NCI-H446 treated with DMSO at 0.1 percent for 48 hours (cell line): ENCODE measurements at regions not wholly inside any gene's neighbourhood (a gene's known extent, or its start where the extent isn't known, plus 50 kb on each side); places are given as distances from the start of the nearest gene placed in this dataset.
A peak's percentile ranks its signal among the peaks of the same experiment; 100 is the strongest.
"Not testable (repeated sequence)": the region's sequence is repeated elsewhere in the genome, so short reads cannot be mapped to it uniquely, and the experiment has no call there.

Experiments used
- DNase-seq: peaks from one replicate; lab custom pipeline; 2025; lab: John Stamatoyannopoulos, UW

- DNase-seq, result no peak
Observed at GRCh38 chr4:160347197-160347596, 1244.3 kb downstream of the RAPGEF2 start.

GRCh38 chr4:160350944-160351343, 1248.1 kb downstream of the RAPGEF2 start:
- DNase-seq, result no peak

DNA sequence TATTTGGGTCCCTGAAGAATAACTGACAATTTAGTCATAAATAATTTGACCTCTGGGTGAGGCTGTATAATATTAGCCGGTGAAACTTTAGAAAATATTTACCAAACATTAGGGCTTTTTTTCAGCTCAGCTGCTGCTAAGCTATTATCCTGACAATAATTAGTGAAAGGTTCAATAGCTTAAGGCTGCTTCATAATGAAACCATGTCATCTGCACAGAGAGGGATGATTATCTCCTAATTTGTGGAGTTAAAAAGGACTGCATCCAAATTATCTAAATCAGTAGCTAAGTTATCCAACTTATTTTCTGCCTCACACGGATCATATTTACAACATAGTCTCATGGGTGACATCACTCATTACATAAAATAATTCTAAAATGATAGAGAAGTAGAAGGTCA, 1249.8 kb downstream of the RAPGEF2 start:
- no peak for DNase-seq

DNA sequence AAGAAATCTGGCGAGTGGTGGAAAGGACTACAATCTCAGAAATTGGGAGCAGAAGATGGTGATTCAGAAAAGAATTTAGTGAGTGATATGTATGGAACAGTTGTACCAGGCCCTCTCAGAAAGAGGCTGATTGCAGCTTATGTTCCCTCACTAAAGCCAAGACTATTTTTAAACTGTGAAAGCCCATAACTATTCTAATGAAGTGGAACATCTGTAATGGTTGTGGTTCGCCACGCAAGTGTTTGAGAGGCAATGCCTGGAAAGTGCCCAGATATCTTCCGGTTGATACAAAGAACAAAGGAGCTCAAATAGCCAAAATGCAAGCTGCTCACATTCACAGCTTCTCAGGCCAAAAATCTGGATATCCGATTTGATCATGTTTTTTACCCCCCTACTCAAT, 1250.7 kb downstream of the RAPGEF2 start:
- peak; percentile 39 for DNase-seq

- no peak for DNase-seq
Observed at GRCh38 chr4:160362478-160362877, 1259.6 kb downstream of the RAPGEF2 start.

DNA sequence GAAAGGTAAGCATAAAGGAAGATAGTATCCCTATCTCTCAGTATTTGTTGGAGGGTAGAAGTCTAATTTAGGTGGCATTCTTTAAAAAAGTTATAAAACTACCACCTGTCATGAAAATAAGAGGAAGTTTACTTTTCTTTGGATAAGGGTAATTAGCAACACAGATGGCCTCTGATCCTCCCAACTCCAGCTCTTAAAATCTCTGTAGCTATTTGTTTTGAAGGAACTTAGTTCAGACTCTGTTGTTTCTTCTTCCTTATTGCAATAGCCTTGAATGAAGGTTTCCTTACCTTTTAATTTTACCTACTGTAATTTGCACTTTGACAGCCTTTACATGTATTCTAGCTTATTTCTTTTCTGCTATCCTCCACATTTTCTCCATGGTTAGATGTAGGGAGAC, 1261.3 kb downstream of the RAPGEF2 start:
- DNase-seq, result no peak

DNA sequence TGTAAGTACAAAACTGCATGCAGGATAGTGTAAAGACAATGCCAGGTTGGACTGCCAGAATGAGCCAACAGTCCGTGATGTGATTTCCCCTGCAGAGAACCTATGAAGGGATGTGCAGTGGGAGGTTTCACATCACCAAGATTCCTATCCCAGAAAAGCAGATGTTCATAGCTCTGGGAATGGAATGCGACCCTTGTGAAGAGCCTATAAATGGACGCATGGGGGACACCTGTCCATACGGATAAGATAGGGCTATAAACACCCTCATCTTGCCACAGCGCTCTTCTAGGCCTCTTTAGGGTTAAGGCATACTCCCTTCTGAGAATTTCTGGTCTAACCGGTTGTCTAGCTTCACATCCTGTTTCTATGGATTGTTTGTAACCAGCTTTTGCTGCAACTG, 1261.8 kb downstream of the RAPGEF2 start:
- not testable (repeated sequence) for DNase-seq

DNA sequence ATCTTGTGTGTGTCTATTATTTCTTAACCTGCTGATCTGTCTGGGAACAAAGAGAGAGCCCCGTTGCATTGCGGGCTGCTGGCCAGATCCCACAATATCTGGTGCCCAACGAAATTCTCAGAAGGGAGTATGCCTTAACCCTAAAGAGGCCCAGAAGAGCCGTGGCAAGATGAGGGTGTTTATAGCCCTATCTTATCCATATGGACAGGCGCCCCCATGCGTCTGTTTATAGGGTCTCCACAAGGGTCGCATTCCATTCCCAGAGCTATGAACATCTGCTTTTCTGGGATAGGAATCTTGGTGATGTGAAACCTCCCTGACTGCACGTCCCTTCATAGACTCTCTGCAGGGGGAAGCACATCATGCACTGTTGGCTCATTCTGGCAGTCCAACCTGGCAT, 1262.5 kb downstream of the RAPGEF2 start:
- not testable (repeated sequence) for DNase-seq

DNA sequence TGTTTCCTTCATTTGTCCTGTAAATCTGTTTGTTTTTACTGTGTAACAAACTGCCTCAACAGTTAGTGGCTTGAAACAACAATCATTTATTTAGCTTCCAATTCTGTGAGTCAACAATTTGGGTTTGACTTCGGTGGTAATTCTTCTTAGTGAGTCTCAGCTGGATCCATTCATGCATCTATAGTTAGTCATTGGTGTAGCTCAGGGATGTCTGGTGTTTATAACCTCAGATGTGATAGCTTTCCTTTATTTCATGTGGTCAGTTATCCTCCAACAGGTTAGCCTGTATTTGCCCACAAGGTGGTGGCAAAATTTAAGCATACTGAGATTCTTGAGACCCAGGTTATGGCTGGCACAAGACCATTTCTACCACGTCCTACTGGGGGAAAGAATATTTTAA, 1267.2 kb downstream of the RAPGEF2 start:
- no peak for DNase-seq

GRCh38 chr4:160371446-160371845, 1268.6 kb downstream of the RAPGEF2 start:
- no peak for DNase-seq

GRCh38 chr4:160372390-160372789, 1269.5 kb downstream of the RAPGEF2 start:
- DNase-seq, result no peak

DNA sequence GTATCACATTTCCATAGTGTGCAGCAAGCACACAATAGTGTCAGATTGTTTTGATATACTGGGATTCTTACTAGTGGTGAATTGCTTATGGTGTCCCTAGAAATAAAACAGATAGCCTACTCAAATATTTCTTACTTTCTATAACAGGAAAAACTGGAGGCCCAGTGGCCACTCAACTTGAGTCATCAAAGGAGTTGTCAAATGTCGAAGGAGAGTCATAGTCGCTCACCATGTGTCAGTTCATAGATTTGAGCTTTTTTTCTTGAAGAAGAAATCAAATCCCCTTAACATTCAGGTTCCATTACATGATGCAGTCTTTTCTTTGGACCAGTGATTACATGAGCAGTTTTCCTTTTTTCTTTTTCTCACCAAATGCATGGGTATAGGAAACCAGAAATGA, 1271.0 kb downstream of the RAPGEF2 start:
- no peak for DNase-seq

DNA sequence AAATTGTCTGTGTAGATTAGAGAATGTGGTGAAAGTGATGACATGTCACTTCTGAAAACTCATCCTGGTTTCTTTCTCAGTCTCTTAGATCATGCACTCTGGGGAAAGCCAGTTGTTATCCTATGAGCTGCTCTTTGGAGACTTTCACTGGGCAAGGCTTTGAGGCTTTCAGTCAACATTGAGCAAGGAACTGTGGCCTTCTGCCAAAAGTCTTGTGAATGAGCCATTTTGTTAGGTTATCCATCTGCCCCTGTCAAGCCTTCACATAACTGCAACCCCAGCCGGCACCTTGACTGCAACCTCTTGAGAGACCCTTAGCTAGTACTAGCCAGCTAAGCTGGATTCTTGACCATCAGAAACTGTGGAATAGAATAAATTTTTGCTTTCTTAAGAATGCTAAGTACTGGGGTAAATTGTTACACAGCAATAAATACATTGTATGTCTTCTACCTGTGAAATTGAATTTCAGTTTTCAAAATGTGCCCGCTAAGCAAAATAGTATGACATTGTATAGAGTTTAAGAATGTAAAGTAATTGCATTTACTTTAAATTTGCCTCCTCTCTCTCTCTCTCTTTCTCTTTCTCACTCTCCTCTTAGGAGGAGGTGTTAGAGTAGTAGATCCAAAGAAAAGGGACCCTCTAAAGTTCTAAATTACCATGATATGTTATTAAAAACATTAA, 1273.0 kb downstream of the RAPGEF2 start:
- peak; percentile 50 for DNase-seq

- no peak for DNase-seq
Observed at GRCh38 chr4:160386846-160387245, 1284.0 kb downstream of the RAPGEF2 start.

DNA sequence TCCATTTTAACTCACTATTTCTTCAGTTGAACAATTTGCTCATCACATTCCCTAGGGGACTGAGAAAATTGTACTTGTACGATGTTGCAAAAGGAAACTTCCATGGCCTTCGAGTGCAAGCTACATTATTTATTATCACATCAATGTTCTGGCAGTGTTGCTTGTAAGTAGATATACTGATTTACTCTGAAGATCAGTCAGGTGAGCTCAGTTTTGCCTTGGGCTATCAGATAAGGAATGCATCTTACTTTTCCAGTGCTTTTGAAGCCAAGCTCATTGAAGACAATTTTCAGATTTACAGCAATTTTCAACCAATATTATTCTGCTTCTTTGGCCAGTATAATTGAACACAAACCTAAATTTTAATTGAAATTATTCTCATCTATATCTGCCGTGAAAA, 1296.9 kb downstream of the RAPGEF2 start:
- DNase-seq, result no peak

- peak; percentile 84 for DNase-seq
Observed at GRCh38 chr4:160403081-160403480, 1300.2 kb downstream of the RAPGEF2 start.

DNA sequence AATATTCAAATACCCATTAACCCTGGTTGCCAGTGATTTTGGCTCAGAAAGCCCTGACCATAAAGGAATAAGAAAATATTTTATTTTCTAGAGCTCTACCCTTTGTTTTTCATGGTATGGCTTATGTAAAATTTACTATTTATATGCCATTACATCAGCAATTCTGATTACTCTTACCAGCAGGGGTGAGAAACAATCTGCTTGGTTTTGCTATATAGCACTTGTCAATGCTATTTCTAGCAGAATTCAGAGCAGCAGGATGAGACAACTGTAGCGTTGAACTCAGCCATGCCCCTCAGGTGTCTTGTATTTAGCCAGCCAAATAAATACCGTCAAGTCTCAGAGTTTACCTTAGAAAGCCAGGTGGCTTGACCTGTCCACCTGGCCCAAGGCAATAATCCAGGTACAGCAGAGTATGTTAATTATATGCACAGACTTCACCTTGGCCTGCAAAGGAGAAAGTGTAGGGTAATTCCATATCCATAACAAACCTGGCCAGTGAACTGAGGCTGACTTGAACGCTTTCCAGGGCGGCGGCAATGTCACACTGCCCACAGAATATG, 1303.5 kb downstream of the RAPGEF2 start:
- DNase-seq, result no peak

DNA sequence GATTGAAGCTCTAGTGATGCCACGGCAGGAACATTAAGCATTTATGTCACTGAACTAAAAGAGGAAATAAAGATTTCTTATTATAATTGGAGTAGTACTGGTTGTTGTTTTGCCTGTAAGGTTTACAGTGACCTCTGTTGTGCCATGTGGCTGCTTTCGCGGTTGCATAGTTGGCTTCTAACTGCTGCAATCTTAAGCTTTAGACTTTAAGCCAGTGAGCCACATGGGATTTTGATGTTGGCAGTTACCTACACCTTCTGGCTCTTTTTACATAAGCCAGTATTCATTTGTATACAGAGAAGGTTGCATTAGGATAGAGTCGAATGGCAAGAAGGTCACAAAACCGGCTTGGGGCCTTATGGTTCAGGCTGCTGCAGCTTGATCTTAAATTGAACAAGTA, 1311.6 kb downstream of the RAPGEF2 start:
- DNase-seq, result peak; percentile 73

GRCh38 chr4:160423879-160424451, 1321.1 kb downstream of the RAPGEF2 start:
- no peak for DNase-seq

DNA sequence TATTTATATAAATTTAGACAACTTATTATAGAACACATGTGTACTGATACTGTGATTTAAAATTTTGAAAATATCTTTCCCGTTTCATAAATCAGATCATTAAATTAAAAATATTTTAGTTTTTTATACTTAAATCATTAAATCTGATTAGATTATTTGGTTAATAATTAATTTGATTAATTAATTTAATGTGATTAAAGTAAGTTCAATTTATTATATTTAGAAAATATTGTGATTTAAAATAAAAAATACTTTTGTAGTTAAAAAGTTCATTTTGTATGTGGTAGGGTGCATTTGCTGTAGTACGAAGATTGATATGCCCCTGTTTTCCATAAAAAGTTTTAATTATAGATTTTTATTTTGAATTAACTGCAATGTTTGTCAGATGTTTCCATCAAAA, 1323.4 kb downstream of the RAPGEF2 start:
- no peak for DNase-seq

DNA sequence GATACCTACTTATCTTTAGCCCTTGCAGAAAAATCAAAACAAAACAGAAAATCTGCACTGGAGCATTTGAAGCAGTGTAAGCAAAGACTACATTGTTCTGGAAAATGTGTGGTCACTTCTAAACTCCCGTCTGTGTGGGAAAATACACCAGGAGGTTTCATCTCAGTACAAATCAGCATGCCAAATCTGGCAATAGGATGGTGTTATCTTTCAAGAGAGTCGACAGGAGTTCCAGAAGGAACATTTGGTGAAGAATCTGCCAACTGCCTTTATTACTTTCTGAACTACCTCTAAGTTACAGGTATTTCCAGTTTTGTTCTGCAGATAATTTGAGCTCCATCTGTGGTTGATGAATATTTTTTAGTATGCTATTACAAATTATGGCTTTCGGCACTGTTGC, 1348.0 kb downstream of the RAPGEF2 start:
- DNase-seq, result no peak

- not testable (repeated sequence) for DNase-seq
Observed at GRCh38 chr4:160481696-160482690, 1379.1 kb downstream of the RAPGEF2 start.
